Activated T-helper 2 cell treated with anti-CD3 and anti-CD28 coated beads, Interferon-gamma antibody, Interleukin-2, Interleukin-4, amounts not matched to agents 10 μg/mL and 5 μg/mL and 100 μg/mL, durations not matched to agents 14 hours and 24 hours and 36 hours (primary cell): ENCODE measurements at regions not wholly inside any gene's neighbourhood (a gene's known extent, or its start where the extent isn't known, plus 50 kb on each side); places are given as distances from the start of the nearest gene placed in this dataset.
"Not testable (repeated sequence)": the region's sequence is repeated elsewhere in the genome, so short reads cannot be mapped to it uniquely, and the experiment has no call there.

ENCODE experiments used
- DNase-seq: peaks from one replicate; pipeline ENCODE4 v3.0.0; 2021; ENCODE audit warnings: low spot score
- H3K27ac Mint-ChIP-seq: one replicate; pipeline ENCODE4 v1.8.0; 2021; ENCODE audit warnings: mixed read lengths
- H3K27me3 Mint-ChIP-seq: one replicate; pipeline ENCODE4 v1.8.0; 2021; ENCODE audit warnings: low read depth, mixed read lengths
- H3K36me3 Mint-ChIP-seq: one replicate; pipeline ENCODE4 v1.8.0; 2021; ENCODE audit warnings: low read depth, mixed read lengths
- H3K4me1 Mint-ChIP-seq: one replicate; pipeline ENCODE4 v1.8.0; 2021; ENCODE audit warnings: low read depth, mixed read lengths
- H3K4me3 Mint-ChIP-seq: one replicate; pipeline ENCODE4 v1.8.0; 2021; ENCODE audit warnings: low read depth, mild to moderate bottlenecking, moderate library complexity, mixed read lengths
- H3K9me3 Mint-ChIP-seq: one replicate; pipeline ENCODE4 v1.8.0; 2021; ENCODE audit warnings: mixed read lengths
- intact Hi-C: fragments of 100-400 bp; cut with micrococcal nuclease; formaldehyde crosslinking; loops from one replicate; pipeline ENCODE4 v1.15.1; 2023

DNA sequence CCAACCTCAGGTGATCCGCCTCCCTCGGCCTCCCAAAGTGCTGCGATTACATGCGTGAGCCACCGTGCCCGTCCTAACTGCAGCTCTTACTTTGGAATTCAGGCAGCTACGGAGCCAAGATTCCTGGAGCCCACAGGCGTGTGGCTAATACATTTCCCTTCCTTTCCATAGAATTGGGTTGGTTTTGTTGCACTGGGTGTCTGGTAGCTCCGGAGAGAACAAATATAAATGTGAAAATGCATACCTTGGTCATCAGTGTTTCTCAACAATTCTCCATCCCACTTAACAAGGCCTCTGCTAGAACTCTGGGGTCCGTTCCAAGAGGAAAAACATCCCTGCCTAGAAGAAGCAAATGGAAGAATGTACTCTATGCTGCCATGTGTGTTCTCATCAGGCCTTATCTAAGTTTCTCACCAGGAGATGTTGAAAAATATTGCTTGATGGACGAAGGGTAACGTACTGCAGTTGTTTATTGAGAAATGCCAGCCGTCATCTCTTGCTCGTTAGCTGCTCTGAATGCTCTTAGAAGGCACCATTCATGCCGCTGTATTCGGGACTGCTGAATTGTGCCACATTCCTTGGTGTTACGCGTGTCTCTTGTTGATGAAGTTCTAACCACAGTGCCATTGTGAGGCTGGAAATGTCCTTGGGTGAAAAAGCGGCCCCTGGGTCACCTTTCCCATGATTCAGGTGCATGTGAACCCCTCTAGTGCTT, 50.5 kb upstream of the CD99 start:
- no peaks in the 10 kb centered on the region for H3K9me3 Mint-ChIP-seq
- no peak for DNase-seq
- H3K4me1 Mint-ChIP-seq = peaks cover 11% of the 10 kb centered on the region
- no peak overlapping the region for H3K4me3 Mint-ChIP-seq
- peaks cover 28% of the 10 kb centered on the region for H3K36me3 Mint-ChIP-seq
- intact Hi-C loops = no loop called here
- H3K27me3 Mint-ChIP-seq = no peaks in the 10 kb centered on the region
- no peak overlapping the region for H3K27ac Mint-ChIP-seq

DNA sequence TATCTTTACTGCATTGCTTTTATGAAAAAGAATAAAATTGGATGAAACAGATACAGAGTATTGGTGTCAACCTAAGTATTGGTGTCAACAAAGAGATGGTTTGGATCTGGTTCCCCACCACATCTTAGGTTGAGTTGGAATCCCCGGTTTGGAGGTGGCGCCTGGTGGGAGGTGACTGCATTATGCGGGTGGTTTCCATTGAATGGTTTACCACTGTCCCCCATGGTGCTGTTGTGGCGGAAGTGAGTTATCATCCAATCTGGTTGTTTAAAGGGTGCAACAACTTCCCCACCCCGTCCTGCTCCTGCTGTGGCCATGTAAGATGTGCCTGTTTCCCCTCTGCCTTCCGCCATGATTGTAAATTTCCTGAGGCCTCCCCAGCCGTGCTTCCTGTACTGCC, 52.8 kb upstream of the CD99 start:
- DNase-seq = no peak
- Mint-ChIP-seq H3K27ac (no peak overlapping the region), H3K36me3 (peaks cover 29% of the 10 kb centered on the region), H3K9me3 (no peaks in the 10 kb centered on the region), H3K4me1 (peaks cover 11% of the 10 kb centered on the region), H3K27me3 (no peaks in the 10 kb centered on the region), H3K4me3 (no peak overlapping the region)
- intact Hi-C loops = no loop called here

- H3K4me1 Mint-ChIP-seq = peaks cover 23% of the 10 kb centered on the region
- no peak overlapping the region for H3K27ac Mint-ChIP-seq
- no peak overlapping the region for H3K4me3 Mint-ChIP-seq
- H3K36me3 Mint-ChIP-seq = peaks cover 59% of the 10 kb centered on the region
- H3K27me3 Mint-ChIP-seq = no peaks in the 10 kb centered on the region
- H3K9me3 Mint-ChIP-seq = peaks cover 24% of the 10 kb centered on the region
- intact Hi-C loops = no loop called here
- no peak for DNase-seq
Observed at GRCh38 chrX:2635342-2635741, 55.8 kb upstream of the CD99 start.

DNA sequence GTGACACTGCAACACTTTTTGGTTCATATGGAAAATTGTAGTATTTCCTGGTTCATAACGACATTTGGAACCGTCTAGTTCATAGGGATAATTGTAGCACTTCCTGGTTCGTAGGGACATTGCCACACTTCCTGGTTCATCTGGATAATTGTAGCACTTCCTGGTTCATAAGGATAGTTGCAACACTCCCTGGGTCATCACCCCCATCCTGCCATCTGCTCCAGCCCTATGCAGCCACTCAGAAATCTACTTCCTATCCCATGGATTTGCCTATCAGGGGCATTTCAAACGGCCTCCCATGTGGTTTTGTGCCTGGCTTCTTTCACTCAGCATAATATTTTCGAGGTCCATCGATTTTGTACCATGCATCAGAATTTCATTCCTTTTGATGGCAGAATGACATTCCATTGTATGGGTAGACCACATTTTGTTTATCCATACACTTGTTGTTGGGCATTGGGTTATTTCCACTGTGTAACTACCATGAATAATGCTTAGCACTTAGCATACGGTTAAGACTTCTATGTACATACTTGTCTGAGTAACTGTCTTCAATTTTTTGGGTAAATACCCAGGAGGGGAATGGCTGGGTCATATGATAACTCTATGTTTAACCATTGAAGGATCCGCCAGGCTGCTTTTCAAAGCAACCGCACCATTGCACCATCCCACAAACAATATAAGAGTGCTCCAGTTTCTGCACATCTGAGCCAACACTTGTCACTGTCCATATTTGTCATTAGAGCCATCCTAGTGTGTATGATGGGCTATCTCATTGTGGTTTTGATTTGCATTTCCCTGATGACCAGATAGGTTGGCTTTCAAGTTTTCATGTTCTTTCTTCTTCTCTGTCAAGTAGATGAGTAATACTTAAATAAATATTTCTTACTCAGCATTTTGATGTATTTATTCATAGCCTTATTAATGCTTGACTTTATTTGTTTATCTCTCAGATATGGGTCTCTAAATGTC, 58.3 kb upstream of the CD99 start:
- Mint-ChIP-seq H3K27me3 (no peaks in the 10 kb centered on the region), H3K27ac (no peak overlapping the region), H3K9me3 (peaks cover 42% of the 10 kb centered on the region), H3K4me3 (no peak overlapping the region), H3K4me1 (peaks cover 42% of the 10 kb centered on the region), H3K36me3 (peaks cover 65% of the 10 kb centered on the region)
- DNase-seq = no peak
- intact Hi-C loops = no loop called here

DNA sequence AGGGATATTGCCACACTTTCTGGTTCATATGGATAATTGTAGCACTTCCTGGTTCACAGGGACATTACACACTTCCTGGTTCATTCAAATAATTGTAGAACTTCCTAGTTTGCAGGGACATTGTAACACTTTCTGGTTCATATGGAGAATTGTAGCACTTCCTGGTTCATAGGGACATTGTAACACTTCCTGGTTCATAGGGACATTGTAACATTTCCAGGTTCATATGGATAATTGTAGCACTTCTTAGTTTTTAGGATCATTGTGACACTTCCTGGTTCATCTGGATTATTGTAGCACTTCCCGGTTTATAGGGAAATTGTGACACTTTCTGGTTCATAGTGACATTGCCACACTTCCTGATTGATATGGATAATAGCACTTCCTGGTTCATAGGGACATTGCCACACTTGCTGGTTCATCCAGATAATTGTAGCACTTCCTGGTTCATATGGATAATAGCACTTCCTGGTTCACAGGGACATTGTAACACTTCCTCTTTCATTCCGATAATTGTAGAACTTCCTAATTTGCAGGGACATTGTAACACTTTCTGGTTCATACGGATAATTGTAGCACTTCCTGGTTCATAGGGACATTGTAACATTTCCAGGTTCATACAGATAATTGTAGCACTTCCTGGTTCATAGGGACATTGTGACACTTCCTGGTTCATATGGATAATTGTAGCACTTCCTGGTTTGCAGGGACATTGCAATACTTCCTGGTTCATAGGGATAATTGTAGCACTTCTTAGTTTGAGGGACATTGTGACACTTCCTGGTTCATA, 59.2 kb upstream of the CD99 start:
- Mint-ChIP-seq H3K36me3 (peaks cover 65% of the 10 kb centered on the region), H3K27me3 (no peaks in the 10 kb centered on the region), H3K4me3 (no peak overlapping the region), H3K4me1 (peaks cover 44% of the 10 kb centered on the region), H3K27ac (peak overlapping the region; percentile 81), H3K9me3 (peaks cover 42% of the 10 kb centered on the region)
- DNase-seq = no peak
- intact Hi-C loops = no loop called here

DNA sequence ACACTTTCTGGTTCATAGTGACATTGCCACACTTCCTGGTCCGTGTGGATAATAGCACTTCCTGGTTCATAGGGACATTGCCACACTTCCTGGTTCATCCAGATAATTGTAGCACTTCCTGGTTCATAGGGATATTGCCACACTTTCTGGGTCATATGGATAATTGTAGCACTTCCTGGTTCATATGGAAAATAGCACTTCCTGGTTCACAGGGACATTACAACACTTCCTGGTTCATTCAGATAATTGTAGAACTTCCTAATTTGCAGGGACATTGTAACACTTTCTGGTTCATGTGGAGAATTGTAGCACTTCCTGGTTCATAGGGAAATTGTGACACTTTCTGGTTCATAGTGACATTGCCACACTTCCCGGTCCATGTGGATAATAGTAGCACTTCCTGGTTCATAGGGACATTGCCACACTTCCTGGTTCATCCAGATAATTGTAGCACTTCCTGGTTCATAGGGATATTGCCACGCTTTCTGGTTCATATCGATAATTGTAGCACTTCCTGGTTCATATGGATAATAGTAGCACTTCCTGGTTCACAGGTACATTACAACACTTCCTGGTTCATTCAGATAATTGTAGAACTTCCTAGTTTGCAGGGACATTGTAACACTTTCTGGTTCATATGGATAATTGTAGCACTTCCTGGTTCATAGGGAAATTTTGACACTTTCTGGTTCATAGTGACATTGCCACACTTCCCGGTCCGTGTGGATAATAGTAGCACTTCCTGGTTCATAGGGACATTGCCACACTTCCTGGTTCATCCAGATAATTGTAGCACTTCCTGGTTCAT, 60.0 kb upstream of the CD99 start:
- H3K27ac Mint-ChIP-seq = peak overlapping the region; percentile 81
- H3K36me3 Mint-ChIP-seq = peaks cover 73% of the 10 kb centered on the region
- DNase-seq, H3K27me3 Mint-ChIP-seq, intact Hi-C loops, H3K4me3 Mint-ChIP-seq: not testable (repeated sequence)
- peaks cover 42% of the 10 kb centered on the region for H3K9me3 Mint-ChIP-seq
- peaks cover 44% of the 10 kb centered on the region for H3K4me1 Mint-ChIP-seq

- peak overlapping the region; percentile 4 for H3K4me3 Mint-ChIP-seq
- H3K9me3 Mint-ChIP-seq = peaks cover 42% of the 10 kb centered on the region
- peaks cover 44% of the 10 kb centered on the region for H3K4me1 Mint-ChIP-seq
- H3K27me3 Mint-ChIP-seq, intact Hi-C loops, DNase-seq: not testable (repeated sequence)
- peaks cover 79% of the 10 kb centered on the region for H3K36me3 Mint-ChIP-seq
- peak overlapping the region; percentile 81 for H3K27ac Mint-ChIP-seq
Observed at GRCh38 chrX:2630008-2630934, 60.8 kb upstream of the CD99 start.

DNA sequence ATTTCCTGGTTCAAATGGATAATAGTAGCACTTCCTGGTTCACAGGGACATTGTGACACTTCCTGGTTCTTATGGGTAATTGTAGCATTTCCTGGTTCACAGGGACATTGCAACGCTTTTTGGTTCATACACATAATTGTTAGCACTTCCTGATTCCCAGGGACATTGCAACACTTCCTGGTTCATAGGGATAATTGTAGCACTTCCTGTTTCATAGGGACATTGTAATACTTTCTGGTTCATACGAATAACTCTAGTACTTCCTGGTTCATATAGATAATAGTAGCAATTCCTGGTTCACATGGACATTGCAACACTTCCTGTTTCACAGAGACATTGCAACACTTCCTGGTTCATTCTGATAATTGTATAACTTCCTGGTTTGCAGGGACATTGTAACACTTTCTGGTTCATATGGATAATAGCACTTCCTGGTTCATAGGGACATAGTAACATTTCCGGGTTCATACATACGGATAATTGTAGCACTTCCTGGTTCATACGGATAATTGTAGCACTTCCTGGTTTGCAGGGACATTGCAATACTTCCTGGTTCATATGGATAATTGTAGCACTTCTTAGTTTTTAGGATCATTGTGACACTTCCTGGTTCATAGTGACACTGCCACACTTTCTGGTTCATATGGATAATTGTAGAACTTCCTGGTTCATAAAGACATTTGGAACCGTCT, 61.6 kb upstream of the CD99 start:
- Mint-ChIP-seq H3K36me3 (peaks cover 87% of the 10 kb centered on the region), H3K9me3 (peaks cover 42% of the 10 kb centered on the region), H3K4me3 (peak overlapping the region; percentile 4), H3K27ac (peak overlapping the region; percentile 81), H3K27me3 (no peaks in the 10 kb centered on the region), H3K4me1 (peaks cover 44% of the 10 kb centered on the region)
- intact Hi-C loops = loop anchor here (5.0 kb wide), 1 partner anchor 63 kb away; the partner anchor contains the start of gene CD99
- no peak for DNase-seq

DNA sequence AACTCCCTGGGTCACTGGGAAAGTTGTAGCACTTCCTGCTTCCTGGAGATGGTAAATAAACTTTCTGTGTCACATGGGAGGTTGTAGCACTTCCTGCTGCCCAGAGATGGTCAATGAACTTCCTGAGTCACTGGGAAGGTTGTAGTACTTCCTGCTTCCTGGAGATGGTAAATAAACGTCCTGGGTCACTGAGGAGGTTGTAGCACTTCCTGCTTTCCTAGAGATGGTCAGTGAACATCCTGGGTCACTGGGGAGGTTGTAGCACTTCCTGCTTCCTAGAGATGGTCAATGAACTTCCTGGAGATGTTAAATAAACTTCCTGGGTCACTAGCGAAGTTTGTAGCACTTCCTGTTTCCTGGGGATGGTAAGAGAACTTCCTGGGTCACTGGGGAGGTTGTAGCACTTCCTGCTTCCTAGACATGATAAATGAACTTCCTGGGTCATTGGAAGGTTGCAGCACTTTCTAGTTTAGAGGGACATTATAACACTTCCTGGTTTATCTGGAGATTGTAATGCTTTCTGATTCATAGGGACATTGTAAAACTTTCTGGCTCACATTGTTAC, 62.3 kb upstream of the CD99 start:
- H3K27me3 Mint-ChIP-seq = no peaks in the 10 kb centered on the region
- peak overlapping the region; percentile 81 for H3K27ac Mint-ChIP-seq
- peaks cover 44% of the 10 kb centered on the region for H3K4me1 Mint-ChIP-seq
- H3K9me3 Mint-ChIP-seq = peaks cover 42% of the 10 kb centered on the region
- no peak overlapping the region for H3K4me3 Mint-ChIP-seq
- DNase-seq = no peak
- peaks cover 87% of the 10 kb centered on the region for H3K36me3 Mint-ChIP-seq
- intact Hi-C loops = loop anchor here (5.0 kb wide), 1 partner anchor 63 kb away; the partner anchor contains the start of gene CD99

DNA sequence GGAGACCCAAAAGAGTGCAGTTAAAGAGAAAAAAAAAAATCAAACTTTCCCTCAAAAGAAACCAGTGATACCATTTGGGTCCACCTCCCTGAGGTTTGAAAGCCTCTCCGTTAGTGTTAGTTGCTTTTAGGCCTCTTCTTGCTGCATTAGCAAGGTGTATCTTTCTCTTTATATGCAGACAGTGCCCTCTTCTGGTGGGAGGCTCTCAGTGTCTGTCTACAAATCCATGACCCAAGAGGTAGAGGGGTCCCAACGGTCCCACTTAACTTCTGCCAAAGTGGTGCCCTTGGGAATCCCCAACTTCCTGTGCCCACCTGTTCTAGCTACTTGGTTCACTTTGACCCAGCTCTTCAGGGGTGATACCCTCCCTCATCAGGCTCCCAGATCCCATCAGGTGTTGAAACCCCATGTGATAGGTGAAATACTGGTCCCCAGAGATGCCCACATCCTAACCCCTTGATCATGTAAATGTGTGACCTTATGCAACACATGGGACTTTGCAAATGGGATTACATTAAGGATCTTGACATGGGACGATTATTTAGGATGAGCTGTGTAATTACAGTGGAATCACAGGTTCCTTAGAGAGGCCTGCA, 63.7 kb upstream of the CD99 start:
- intact Hi-C loops = loop anchor here (5.0 kb wide), 1 partner anchor 65 kb away; the partner anchor contains the start of gene CD99
- no peak for DNase-seq
- Mint-ChIP-seq H3K36me3 (peaks cover 88% of the 10 kb centered on the region), H3K27ac (no peak overlapping the region), H3K4me3 (no peak overlapping the region), H3K4me1 (peaks cover 41% of the 10 kb centered on the region), H3K9me3 (peaks cover 38% of the 10 kb centered on the region), H3K27me3 (no peaks in the 10 kb centered on the region)
